Thyroid gland (tissue), 4 donors: ENCODE measurements at regions not wholly inside any gene's neighbourhood (a gene's known extent, or its start where the extent isn't known, plus 50 kb on each side); places are given as distances from the start of the nearest gene placed in this dataset.

Source experiments
- DNase-seq, 2 donors: peaks; one replicate each; pipeline ENCODE4 v3.0.0-alpha.2; 2019
- H3K27ac ChIP-seq, 3 donors: fragments of 200-600 bp; sonication (generic); 1 replicate in 2 of 3; 2 replicates in 1 of 3; pipeline ENCODE4 v1.5.1; 2016 to 2019; ENCODE audit warnings: mild to moderate bottlenecking in 1 of 3, moderate library complexity in 1 of 3
- H3K27me3 ChIP-seq: fragments of 200-600 bp; sonication (generic); one replicate; pipeline ENCODE4 v1.5.1; 2019
- H3K36me3 ChIP-seq, 2 donors: fragments of 200-600 bp; sonication (generic); one replicate each; pipeline ENCODE4 v1.5.1; 2016 to 2019
- H3K4me1 ChIP-seq, 2 donors: fragments of 200-600 bp; sonication (generic); one replicate each; pipeline ENCODE4 v1.5.1; 2017 to 2019
- H3K4me3 ChIP-seq, 3 donors: fragments of 200-600 bp; sonication (generic); replicated peaks in 1 of 3; 1 replicate in 2 of 3; 2 replicates in 1 of 3; pipeline ENCODE4 v1.5.1; 2016; ENCODE audit warnings: mild to moderate bottlenecking in 1 of 3
- H3K9me3 ChIP-seq: fragments of 200-600 bp; sonication (generic); one replicate; pipeline ENCODE4 v1.5.1; 2017
- CTCF ChIP-seq, 6 experiments: fragments of 200-600 bp in 3 of 6; fragments of 450-650 bp in 3 of 6; sonication (generic) in 3 of 6; IDR thresholded peaks; one replicate each; pipeline ENCODE4 v1.5.1; 2016 to 2019; ENCODE audit warnings: antibody characterized with exemption in 6 of 6, mild to moderate bottlenecking in 2 of 6, inconsistent platforms in 1 of 6, moderate library complexity in 1 of 6
- POLR2A ChIP-seq, 2 donors: fragments of 450-650 bp; IDR thresholded peaks; one replicate each; pipeline ENCODE4 v1.6.1; 2017; ENCODE audit warnings: antibody characterized with exemption in 2 of 2, mild to moderate bottlenecking in 2 of 2, moderate library complexity in 1 of 2
- WGBS, 2 donors: methylation state at CpG; one replicate each; pipeline ENCODE4 v1.1.5; 2017; 5-methylcytosine and 5-hydroxymethylcytosine counted together
- intact Hi-C: fragments of 100-400 bp; cut with DNase I; formaldehyde crosslinking; loops from one replicate; pipeline ENCODE4 v1.15.1; 2023

DNA sequence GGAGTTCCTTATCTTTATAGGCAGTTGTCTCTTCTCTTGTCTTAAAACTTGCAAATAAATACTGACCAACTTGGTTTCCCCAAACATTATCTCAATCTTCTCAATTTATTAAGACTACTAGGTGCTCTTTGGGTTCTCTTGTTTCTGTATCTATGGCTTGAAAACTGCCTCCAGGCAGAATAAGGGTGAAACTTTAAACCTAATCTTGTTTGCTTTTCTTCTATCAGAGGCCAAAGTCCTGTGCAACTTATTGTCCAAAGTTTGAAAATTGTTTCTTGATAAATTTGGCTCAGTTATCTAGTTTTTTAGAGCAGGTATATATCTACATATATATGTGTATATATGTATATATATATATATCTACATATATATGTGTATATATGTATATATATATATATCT is 110.1 kb upstream of the ANO5 start:
- intact Hi-C loops: no loop called here
- Histone ChIP-seq H3K4me3 (no peak overlapping the region), H3K36me3 (no peaks in the 10 kb centered on the region), H3K27me3 (no peaks in the 10 kb centered on the region), H3K27ac (no peak overlapping the region), H3K4me1 (no peaks in the 10 kb centered on the region), H3K9me3 (no peaks in the 10 kb centered on the region)
- no peak for TF ChIP-seq POLR2A (IDR thresholded peaks at IDR 0.05)
- TF ChIP-seq CTCF (IDR thresholded peaks at IDR 0.05): no peak
- DNase-seq: no peak

- TF ChIP-seq POLR2A (IDR thresholded peaks at IDR 0.05) (no peak), CTCF (IDR thresholded peaks at IDR 0.05) (no peak)
- whole genome bisulfite sequencing, 2 donors: 4 to 26% methylated on average over 1 of the region's 1 CpG
- intact Hi-C loops: no loop called here
- H3K4me3 ChIP-seq: no peak overlapping the region
- H3K36me3 ChIP-seq: no peaks in the 10 kb centered on the region
- H3K9me3 ChIP-seq: no peaks in the 10 kb centered on the region
- no peaks in the 10 kb centered on the region for H3K27me3 ChIP-seq
- no peak overlapping the region for H3K27ac ChIP-seq
- H3K4me1 ChIP-seq: no peaks in the 10 kb centered on the region
- DNase-seq: no peak
Observed at GRCh38 chr11:22084056-22084455, 108.8 kb upstream of the ANO5 start.

- Histone ChIP-seq H3K27me3 (no peaks in the 10 kb centered on the region), H3K36me3 (no peaks in the 10 kb centered on the region), H3K27ac (no peak overlapping the region), H3K4me1 (no peaks in the 10 kb centered on the region), H3K4me3 (no peak overlapping the region), H3K9me3 (no peaks in the 10 kb centered on the region)
- TF ChIP-seq POLR2A (IDR thresholded peaks at IDR 0.05) (no peak), CTCF (IDR thresholded peaks at IDR 0.05) (no peak)
- intact Hi-C loops: no loop called here
- no peak for DNase-seq
Observed at GRCh38 chr11:22084564-22084963, 108.3 kb upstream of the ANO5 start.

- DNase-seq: no peak
- 85 to 87% methylated on average over 2 of the region's 2 CpGs for WGBS, 2 donors
- Histone ChIP-seq H3K27ac (no peak overlapping the region), H3K4me1 (no peaks in the 10 kb centered on the region), H3K36me3 (no peaks in the 10 kb centered on the region), H3K27me3 (no peaks in the 10 kb centered on the region), H3K9me3 (no peaks in the 10 kb centered on the region), H3K4me3 (no peak overlapping the region)
- intact Hi-C loops: no loop called here
- TF ChIP-seq CTCF (IDR thresholded peaks at IDR 0.05) (no peak), POLR2A (IDR thresholded peaks at IDR 0.05) (no peak)
Observed at GRCh38 chr11:22089609-22090008, 103.3 kb upstream of the ANO5 start.

DNA sequence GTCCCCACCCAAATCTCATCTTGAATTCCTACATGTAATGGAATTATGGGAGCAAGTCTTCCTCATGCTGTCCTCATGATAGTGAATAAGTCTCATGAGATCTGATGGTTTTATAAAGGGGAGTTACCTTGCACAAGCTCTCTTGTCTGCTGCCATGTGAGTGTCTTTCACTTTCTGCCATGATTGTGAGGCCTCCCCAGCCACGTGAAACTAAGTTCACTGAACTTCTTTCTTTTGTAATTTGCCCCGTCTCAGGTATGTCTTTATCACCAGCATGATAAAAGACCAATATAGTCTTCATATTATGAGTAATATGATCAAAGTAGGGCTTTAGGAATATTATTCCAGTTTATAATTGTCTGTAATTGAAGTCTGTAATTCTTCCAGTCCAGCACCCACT is 86.3 kb upstream of the ANO5 start:
- WGBS, 2 donors: 80 to 82% methylated on average over 2 of the region's 2 CpGs
- intact Hi-C loops: no loop called here
- H3K9me3 ChIP-seq: no peaks in the 10 kb centered on the region
- H3K27me3 ChIP-seq: no peaks in the 10 kb centered on the region
- no peaks in the 10 kb centered on the region for H3K36me3 ChIP-seq
- TF ChIP-seq CTCF (IDR thresholded peaks at IDR 0.05) (no peak), POLR2A (IDR thresholded peaks at IDR 0.05) (no peak)
- DNase-seq: no peak
- no peak overlapping the region for H3K4me3 ChIP-seq
- H3K4me1 ChIP-seq: no peaks in the 10 kb centered on the region
- H3K27ac ChIP-seq: no peak overlapping the region
